Rectal smooth muscle tissue (tissue), 1 donor: ENCODE measurements at regions not wholly inside any gene's neighbourhood (a gene's known extent, or its start where the extent isn't known, plus 50 kb on each side); places are given as distances from the start of the nearest gene placed in this dataset.
A peak's percentile ranks its signal among the peaks of the same experiment; 100 is the strongest.

Source experiments
- H3K27ac ChIP-seq: one replicate; pipeline ENCODE4 v1.7.0; 2013; ENCODE audit warnings: low read depth, low read length, inconsistent platforms
- H3K27me3 ChIP-seq: one replicate; pipeline ENCODE4 v1.7.0; 2013; ENCODE audit warnings: low read length; ENCODE audit not compliant: control insufficient read depth, insufficient read depth
- H3K36me3 ChIP-seq: one replicate; pipeline ENCODE4 v1.7.0; 2013; ENCODE audit warnings: low read length; ENCODE audit not compliant: control insufficient read depth, insufficient read depth
- H3K4me1 ChIP-seq: one replicate; pipeline ENCODE4 v1.7.0; 2013; ENCODE audit warnings: low read length; ENCODE audit not compliant: control insufficient read depth, insufficient read depth
- H3K4me3 ChIP-seq: one replicate; pipeline ENCODE4 v1.7.0; 2013; ENCODE audit warnings: low read length
- H3K9ac ChIP-seq: one replicate; pipeline ENCODE4 v1.7.0; 2013; ENCODE audit warnings: low read length

DNA sequence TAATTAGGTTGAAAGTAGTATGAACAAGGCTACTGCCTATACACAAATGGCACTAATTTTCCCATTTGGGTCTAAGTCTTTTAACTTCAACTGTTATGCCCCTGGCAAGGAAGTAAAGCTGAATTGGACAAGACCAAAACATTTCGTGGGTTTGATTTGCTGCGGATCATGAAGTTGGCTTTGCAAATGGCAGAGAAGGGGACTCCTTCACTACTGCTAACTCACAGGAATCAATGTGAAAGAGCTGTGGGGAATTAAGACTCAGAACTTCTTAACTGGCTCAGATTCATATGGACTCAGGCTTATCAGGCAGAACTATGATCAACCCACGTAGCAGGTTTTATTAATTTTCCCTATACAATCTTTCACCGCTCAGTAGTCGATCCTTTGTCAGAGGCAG, 73.8 kb upstream of the IFNE start:
- Histone ChIP-seq H3K4me3 (no peak overlapping the region), H3K27ac (no peak overlapping the region), H3K9ac (no peak overlapping the region), H3K27me3 (peaks cover 5% of the 10 kb centered on the region), H3K4me1 (peaks cover 3% of the 10 kb centered on the region), H3K36me3 (no peaks in the 10 kb centered on the region)

DNA sequence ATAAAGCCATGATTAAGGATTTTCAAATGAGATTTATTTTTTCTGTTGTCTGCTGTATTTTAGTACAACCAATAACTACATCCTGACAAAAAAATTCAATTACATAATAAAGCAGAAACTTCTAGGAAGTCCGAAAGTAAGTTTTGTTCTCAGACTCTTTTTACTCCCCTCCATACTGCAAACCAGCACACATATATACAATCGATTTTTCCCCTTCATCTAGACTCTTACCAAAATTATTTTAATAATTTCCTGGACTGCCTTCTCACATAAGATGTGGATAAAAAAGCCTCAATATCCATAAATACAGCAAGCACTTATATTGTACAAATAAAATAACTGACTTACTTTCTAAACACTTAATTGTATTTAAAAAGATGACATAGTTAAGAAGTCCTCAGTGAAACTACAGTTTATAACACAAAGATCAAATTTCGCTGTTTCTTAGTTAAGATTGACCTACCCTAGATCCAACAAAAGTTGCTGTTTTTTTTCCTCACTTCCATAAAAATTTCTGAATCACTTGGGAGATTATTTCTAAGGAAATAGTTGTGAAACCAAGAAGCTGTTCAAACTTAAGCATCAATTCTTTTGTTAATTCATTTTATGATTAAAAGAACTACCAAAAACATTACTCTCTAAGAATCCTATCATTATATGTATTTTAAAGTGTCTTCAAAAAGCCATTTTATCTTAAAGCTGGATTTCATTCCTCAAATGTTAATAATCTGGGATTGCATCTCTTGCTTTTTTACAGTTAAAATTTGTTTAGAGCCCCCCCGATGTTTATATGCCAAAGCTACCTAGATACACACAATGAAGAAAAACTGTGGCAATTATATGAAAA, 74.7 kb upstream of the IFNE start:
- Histone ChIP-seq H3K36me3 (no peaks in the 10 kb centered on the region), H3K4me3 (no peak overlapping the region), H3K27me3 (peaks cover 5% of the 10 kb centered on the region), H3K27ac (no peak overlapping the region), H3K4me1 (peaks cover 3% of the 10 kb centered on the region), H3K9ac (no peak overlapping the region)

DNA sequence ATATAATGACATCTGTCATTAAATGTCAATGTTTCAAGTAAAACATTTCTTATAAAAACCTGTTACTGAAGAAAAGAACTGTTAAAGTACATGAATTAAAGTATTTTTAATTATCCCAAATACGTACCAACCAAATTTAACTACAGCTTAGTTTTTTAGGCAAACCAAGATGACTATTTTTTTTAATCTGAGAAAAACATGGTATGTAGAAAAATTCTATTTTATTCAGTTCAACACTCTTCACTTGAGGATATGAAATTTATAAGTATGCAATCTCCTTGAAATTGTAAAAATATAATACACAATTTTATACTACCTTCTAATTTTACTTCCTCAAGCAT, 75.3 kb upstream of the IFNE start:
- Histone ChIP-seq H3K4me3 (no peak overlapping the region), H3K27me3 (peaks cover 5% of the 10 kb centered on the region)

DNA sequence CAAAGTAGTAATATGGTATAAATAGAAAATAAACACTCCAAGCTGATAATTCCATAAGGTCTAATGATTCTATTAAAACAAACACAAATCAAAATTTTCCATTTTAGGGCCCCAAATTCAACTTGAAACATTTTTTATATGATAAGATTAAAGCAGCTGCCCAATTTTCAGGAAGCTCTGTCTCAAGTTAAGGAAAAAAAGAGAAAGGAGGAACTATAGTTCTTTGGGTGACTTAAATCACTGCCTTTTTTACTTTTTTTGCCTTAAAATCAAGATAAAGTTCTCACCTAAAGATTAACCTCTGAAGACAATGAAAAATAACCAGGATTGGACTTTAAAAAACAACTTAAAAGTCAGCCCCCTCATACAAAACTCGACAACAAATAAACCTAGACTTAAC, 76.0 kb upstream of the IFNE start:
- Histone ChIP-seq H3K9ac (no peak overlapping the region), H3K4me3 (no peak overlapping the region), H3K27me3 (peaks cover 5% of the 10 kb centered on the region)

More for the DNA sequence above, 75.3 kb upstream of the IFNE start:
- Histone ChIP-seq H3K9ac (no peak overlapping the region), H3K36me3 (no peaks in the 10 kb centered on the region), H3K27ac (no peak overlapping the region), H3K4me1 (peaks cover 3% of the 10 kb centered on the region)

DNA sequence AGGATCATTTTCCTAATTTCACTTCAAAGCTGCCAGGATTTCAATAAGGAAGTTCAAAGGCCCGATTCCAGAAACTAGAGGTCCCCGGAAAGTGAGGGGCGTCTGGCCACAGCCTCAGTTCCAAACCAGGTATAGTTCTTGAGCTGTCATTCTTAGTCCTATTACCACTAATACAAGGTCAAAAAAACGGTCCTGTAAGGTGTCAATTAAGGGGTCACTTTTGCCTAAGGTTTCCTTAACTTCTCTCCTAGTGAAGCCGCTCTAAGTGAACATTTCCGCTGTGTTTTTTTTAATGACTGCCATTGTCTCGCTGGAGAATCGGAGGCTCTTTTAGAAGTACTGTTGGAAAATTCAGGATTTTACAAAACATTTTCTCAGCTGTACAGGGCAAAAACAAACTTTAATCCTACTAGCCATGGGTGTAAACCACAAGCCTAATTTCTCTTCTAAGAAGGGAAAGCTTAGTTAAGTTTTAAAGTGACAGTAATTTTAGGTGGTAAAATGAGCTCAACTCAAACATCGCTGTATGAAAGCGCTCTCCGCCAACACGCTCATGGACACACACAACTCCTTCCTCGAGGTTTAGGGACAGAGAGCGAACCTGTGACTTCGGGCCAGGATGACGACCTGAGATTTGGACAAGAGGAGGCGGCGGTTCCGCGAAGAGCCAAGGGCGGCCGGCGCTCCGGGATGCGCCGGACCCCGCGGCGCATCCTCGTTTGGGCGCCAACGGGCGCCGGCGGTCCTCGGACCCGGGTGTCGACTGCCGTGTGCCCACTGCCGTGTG, 76.7 kb upstream of the IFNE start:
- Histone ChIP-seq H3K4me1 (peaks cover 3% of the 10 kb centered on the region), H3K9ac (no peak overlapping the region), H3K27ac (no peak overlapping the region), H3K36me3 (no peaks in the 10 kb centered on the region), H3K4me3 (peak overlapping the region; percentile 61), H3K27me3 (peaks cover 5% of the 10 kb centered on the region)

More for the DNA sequence above, 76.0 kb upstream of the IFNE start:
- Histone ChIP-seq H3K27ac (no peak overlapping the region), H3K36me3 (no peaks in the 10 kb centered on the region), H3K4me1 (peaks cover 3% of the 10 kb centered on the region)

DNA sequence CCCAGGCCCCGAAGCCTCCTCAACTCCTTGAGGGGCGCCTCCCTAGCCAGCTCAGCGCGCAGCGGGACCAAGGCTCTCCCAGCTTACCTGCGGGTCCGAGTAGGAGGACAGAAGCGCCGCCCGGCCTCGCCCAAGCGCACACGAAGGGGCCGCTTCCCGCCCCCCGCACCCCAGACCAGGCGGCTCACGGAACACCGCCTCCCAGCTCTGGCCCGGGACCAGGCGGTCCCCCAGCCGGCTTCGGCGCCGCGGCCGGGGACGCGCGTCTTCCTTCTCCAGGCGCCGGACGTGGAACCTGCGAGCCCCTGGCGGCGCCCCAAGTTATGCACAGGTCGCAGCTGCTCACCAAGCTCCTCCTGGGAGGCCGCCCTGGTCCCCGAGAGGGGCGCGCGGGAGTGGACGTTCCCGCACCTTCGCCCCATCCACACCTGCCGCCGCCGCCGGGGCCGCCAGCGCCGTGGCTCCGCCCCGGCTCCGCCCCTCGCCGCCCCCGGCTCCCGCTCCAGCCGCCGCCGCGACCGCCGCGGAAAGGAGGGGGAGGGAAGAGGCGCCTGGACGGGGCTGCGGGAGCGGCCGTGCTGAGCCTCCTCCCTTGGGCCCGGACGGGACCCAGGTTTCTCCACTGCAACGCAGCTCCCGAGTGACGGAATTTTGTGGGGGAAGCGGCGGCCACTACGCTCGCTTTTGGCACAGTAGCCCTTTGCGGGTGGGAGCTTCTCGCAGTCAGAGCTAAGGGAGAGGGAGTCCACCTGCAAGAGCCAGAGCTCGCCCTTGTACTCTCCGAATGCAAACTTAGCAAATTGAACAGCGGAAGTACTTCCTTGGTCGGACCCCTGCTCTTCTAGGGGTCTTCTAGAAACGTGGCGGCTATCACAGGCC, 77.5 kb upstream of the IFNE start:
- Histone ChIP-seq H3K4me3 (peak overlapping the region; percentile 61), H3K27me3 (peaks cover 5% of the 10 kb centered on the region), H3K36me3 (no peaks in the 10 kb centered on the region), H3K9ac (no peak overlapping the region), H3K4me1 (peaks cover 3% of the 10 kb centered on the region), H3K27ac (no peak overlapping the region)

DNA sequence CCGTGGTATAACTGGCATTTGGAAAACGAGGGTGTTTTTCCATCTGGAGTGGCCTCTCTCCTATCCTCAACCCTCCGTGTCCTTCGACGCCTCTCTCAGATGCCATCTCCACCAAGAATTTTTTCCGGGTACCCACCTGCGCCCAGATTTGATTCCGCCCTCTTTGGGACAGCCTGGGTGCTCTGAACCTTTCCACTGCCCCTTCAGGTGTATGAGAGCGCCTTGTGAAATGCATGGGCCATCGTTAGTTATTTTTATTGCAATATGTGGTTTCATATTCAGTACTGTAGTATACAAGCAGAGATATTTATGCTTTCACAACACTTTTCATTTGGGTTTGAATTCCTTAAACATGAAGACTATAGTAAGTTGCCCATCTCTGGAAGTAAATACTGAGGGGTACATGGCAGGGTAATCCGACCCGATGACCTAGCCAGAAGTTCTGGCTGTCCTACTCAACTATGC, 78.2 kb upstream of the IFNE start:
- no peak overlapping the region for H3K9ac ChIP-seq
- H3K4me1 ChIP-seq, result peaks cover 3% of the 10 kb centered on the region
- H3K4me3 ChIP-seq, result peak overlapping the region; percentile 61
- H3K27me3 ChIP-seq, result peaks cover 5% of the 10 kb centered on the region
- no peak overlapping the region for H3K27ac ChIP-seq
- H3K36me3 ChIP-seq, result no peaks in the 10 kb centered on the region

DNA sequence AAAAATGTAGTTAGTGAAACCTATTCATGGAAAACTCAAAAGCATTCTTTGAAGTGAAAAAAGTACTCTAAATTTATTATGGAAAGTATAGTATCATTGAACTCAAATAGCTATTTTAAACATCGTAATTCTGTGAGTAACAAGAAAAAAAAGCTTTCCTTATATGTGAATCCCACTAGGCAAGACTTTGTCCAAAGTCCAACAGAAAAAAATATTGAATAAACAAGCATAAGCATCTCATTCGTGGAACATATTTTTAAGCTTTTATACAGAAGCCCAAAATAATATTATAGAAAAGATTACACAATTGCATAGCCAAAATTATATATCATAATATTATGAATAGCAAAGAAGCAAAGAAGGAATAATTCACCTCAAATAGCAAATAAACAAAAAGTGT, 79.4 kb upstream of the IFNE start:
- H3K36me3 ChIP-seq, result no peaks in the 10 kb centered on the region
- no peak overlapping the region for H3K27ac ChIP-seq
- peaks cover 3% of the 10 kb centered on the region for H3K4me1 ChIP-seq
- peaks cover 5% of the 10 kb centered on the region for H3K27me3 ChIP-seq
- no peak overlapping the region for H3K4me3 ChIP-seq
- no peak overlapping the region for H3K9ac ChIP-seq

DNA sequence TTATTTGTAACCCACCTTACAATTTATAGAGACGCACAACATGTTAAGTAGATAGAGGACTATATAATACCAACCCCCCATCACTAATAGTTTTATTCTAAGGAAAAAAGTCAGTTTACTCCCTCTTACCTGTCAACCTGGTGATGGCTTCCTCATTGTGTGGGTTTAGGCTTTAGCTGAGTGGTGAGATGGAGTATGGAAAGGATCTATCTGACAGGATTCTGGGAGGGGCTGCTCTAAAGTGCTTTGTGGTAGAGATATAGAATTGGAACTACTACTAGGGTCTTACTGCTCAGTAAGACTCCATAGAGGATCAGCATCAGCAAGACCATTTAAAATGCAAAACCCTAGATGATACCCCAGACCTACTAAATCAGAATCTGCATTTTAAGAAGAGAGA, 82.1 kb upstream of the IFNE start:
- Histone ChIP-seq H3K36me3 (no peaks in the 10 kb centered on the region), H3K27me3 (peaks cover 5% of the 10 kb centered on the region), H3K27ac (no peak overlapping the region), H3K9ac (no peak overlapping the region), H3K4me1 (peaks cover 3% of the 10 kb centered on the region), H3K4me3 (no peak overlapping the region)

DNA sequence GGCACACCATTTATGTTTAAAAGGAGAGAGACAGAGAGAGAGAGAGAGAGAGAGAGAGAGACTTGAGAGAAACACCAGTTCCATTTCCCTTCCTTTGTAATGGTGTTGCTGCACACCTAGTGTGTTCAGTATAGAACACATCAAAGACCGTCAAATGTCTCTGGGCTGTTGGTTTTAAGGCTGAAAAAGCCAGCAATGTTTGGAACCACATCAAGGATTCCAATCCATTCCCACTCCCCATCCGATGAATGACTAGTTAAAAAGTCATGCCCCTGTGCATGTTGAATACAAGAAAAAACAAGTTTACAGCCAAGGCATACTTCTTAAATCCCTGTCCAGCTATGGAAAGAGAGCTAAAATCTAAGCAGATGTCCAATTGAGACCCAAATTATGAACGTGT, 83.0 kb upstream of the IFNE start:
- Histone ChIP-seq H3K27ac (no peak overlapping the region), H3K4me3 (no peak overlapping the region), H3K36me3 (no peaks in the 10 kb centered on the region), H3K27me3 (peaks cover under 1% of the 10 kb centered on the region), H3K9ac (no peak overlapping the region), H3K4me1 (no peaks in the 10 kb centered on the region)

DNA sequence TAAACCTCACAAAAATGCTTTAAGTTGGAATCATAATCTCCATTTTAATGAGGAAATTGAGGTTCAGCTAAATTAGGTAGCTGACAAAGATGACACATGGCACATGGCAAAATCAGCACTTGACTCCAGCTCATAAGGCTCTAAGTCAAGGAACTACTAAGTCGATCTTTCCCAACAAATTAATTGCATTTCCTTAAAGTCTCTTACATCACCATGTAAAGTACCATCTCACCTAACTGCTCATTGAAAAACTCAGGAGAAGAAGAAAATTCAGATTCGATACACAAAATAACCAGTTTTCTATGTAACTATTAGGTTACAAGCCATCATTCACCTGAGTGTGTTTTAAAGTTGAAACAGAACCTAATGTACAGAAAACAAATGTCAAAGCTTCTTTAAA, 85.8 kb upstream of the IFNE start:
- Histone ChIP-seq H3K4me1 (no peaks in the 10 kb centered on the region), H3K36me3 (no peaks in the 10 kb centered on the region), H3K9ac (no peak overlapping the region), H3K4me3 (no peak overlapping the region), H3K27me3 (no peaks in the 10 kb centered on the region), H3K27ac (no peak overlapping the region)

DNA sequence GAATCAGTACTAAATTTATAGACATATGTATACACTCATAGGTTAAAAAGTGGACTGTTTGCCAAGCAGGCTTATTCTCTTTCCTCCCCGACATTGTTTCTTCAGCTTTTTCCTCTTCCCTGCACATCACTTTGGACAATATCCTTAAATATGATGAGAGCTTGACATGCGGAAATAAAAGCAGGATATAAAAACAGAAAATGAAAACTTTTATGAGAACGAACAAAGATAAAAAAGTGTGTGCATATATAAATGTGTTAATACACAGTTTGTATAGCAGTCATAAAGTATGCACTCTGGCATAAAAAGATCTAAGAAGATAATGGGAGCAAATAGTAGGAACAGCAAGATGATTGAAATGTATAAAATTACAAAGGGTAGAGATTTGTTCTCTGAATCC, 86.4 kb upstream of the IFNE start:
- no peak overlapping the region for H3K4me3 ChIP-seq
- no peaks in the 10 kb centered on the region for H3K4me1 ChIP-seq
- no peaks in the 10 kb centered on the region for H3K36me3 ChIP-seq
- no peaks in the 10 kb centered on the region for H3K27me3 ChIP-seq
- H3K27ac ChIP-seq, result no peak overlapping the region
- H3K9ac ChIP-seq, result no peak overlapping the region
